HG02678 (cell line): ENCODE measurements at regions not wholly inside any gene's neighbourhood (a gene's known extent, or its start where the extent isn't known, plus 50 kb on each side); places are given as distances from the start of the nearest gene placed in this dataset.

Experiments used
- ATAC-seq: cut with Tn5 transposase; IDR thresholded peaks from one replicate; pipeline ENCODE4 v1.9.1; 2021; ENCODE audit warnings: mild to moderate bottlenecking, moderate library complexity; ENCODE audit not compliant: unreplicated experiment

DNA sequence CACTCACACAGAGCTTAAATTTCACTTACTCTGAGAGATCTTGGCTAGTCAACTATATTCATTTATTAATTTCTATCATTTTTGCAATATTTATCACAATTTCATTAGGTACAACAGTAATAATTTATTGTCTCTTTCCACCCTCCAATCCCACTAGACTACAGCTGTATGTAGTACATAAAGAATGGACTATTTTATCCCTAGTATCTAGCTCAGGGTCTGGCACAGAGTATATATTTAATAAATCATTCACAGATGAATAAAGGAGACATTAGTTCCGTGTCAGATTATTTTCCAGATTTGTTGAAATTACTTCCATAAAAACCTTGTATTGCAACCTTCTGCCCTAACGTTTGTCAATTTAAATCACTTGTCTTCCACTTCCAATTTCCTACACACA, 1781.1 kb upstream of the SEL1L start:
- ATAC-seq = no peak

DNA sequence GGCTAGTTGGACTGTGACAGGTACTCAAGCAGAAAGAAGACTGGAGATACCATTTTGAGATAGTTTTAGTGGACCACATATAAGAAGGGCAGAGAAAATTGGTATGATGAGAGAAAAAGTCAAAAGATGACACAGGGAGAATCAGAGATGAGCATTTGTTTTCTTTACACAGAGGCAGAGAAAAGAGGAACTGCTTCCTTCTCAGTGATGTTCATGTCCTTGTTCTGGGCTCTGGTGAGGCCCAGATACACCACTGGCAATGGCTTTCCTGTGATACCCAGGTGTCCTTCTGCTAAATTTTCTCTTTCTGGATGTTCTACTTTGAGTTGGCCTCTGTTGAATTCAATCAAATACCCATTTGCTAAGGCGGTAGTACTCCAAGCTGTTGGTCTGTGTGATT, 1782.7 kb upstream of the SEL1L start:
- ATAC-seq = no peak

DNA sequence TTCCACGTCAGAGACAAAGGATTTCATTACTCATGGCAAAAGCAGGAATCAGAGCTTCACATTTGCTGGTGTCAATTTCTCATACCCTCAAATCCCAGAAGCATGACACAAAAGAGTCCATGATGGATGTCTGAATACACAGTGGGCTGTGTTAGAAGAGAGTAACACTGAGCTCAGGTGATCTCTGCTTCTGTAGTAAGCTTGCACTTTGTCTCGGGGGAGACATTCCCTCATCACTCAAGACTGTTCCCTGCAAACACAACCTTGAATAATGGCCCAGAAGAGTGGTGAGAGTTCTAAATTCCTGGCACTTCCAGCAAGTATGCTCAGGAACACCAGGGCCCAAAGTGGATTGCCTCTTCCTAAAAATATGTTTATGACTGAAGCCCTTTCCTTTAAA, 1787.2 kb upstream of the SEL1L start:
- ATAC-seq = no peak

DNA sequence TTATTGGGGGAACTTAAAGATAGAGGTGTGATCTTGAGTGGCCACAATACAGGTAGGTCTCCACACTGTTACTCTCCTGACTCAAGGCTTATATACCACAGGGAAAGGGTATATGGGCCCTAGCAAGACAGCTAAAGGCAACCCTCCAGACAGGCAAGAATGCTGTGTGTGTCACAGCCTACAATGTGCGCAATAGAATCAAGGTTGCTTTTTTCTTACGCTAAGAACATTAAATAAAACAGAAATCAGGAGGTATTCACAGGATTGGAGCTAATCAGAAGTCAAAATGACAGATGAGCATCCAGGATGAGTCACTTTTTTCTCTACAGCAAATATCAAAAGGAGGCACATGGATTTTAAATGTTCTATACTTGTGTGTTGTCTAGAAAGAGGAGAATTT, 1797.9 kb upstream of the SEL1L start:
- ATAC-seq = no peak

DNA sequence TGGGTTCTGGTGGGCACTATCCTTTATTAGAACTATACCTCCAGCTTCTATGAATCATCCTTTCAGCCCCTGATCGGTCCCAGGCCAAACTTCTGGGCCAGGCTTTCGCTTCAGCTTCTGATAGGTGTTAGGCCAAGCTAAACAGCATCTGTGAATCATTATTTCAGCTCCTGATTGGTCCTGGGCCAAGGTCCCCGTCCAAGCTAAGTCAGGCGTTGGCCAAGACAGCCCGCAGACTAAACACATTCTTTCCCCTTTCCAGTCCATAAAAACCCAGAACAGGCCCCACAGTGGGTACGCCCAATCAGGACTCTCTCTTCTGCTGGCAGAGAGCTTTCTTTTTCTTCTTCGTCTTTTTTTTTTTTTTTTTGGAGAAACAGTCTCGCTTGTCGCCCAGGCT, 1808.9 kb upstream of the SEL1L start:
- no peak for ATAC-seq

DNA sequence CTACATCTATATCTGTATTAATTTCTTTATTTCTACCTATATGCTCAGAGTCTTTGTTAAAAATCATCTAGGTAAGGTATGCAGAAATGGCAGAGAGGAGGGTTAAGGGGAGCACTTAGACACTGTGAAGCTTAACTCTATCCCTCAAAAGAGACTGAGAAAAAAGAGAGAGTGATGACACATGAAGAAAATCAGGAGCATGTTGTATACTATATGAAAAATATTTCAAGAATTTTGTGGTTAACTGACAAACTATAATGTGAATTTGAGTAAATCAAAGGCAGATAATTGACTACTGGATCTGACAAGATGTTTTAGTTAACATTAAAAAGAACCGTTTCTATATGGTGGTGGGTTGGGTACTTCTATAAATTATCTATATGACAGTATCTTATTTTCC, 1814.2 kb upstream of the SEL1L start:
- no peak for ATAC-seq

DNA sequence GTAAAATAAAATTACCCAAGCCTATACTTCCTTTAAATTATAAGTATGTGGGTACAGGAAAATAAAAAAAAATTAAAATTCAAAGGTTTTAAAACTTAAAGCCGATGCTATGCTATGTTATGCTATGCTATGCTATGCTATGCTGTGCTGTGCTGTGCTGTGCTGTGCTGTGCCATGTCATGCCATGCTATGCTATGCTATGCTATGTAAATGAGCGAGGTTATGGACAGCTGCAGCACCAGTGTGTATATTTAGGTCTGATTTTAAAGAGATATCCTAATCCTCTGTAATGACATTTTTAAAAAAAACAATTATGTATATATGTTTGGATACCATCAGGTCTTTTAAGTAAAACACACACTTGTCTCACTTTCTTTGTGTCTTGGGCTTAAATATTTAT, 1822.0 kb upstream of the SEL1L start:
- no peak for ATAC-seq

DNA sequence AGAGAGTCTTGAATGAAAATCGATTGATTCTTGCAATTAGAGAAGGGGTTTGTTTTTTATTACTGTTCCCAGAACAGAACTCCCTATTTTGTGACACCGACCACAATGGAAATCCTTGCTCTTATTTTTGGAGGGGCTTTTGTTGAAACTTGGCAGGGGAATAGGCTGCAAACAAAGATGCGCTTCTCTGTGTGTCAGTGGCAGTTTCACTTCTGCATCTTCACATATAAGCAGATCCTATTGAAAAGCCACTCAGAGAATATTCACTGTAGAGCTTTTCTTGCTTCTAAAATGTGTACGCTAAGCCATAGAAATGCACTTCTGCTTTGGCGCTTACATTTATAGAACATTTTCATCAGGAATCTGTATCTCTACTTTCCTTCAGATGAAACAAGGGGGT, 1822.4 kb upstream of the SEL1L start:
- ATAC-seq = no peak

DNA sequence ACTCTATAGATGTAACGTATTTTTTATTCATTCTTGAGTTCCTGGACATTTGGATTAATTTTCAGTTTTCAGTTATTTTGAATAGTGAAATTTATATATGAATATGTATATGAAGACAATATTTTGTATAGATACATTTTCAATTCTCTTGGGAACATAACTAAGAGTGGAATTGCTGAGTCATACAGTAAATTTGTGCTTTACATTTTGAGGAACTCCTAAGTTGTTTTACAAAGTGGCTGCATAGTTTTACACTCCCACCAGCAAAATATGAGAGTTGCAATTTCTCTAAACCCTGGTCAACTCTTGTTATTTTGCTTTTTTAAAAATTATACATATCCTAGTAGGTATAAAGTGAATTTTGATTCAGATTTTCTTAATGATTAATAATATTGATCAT, 1838.6 kb upstream of the SEL1L start:
- ATAC-seq = no peak

DNA sequence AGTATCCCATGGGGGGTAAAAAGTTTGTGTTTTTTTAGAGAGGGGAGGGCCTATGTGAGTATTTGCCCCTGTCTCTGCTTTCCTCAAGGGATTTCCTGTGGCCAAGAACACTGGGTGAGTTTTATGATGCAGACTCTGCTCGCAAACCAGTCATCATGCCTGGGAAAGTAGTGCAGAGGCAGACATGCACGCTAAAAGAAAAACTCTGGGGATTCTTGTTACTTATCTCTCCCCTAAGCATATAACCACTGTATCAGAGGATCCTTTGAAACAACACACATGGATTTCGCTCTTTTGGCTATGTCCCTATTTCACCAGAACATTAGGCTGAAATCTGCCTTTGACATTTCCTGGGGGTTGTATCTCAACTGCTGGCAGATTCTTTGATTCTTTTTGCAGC, 1845.8 kb upstream of the SEL1L start:
- no peak for ATAC-seq

DNA sequence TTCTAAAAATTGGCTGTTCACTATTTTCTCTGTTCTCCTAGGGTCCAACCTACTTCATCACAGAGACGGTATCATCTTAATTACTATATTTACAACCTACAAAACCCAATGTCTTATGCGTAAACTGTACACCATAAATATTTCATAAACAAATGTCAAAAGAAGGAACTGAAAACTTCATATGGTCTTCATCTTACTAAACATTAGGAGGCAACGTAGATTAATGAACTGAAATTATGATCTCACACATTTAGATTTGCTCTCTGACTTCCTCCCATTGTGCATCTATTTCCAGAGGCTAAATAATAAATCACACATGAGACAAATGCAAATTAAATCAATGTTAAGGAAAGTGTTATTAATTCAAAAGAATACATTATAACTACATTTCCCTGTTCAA, 1850.6 kb upstream of the SEL1L start:
- no peak for ATAC-seq

DNA sequence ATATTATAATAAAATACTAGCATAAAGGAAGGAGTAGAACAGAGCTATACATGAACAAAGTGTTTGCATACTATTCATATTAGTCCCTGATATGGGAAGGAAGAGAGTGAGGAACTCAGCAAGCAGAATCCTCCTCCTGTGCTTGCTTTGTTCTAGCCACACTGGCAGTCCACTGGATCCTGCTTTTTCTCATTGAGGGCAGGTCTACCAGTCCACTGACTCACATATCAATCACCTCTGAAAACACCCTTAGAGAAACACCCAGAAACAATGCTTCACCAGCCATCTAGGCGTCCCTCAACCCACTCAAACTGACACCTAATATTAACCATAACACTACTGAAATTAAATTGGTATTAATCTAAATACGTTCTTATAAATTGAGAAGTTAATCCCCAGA, 1861.7 kb upstream of the SEL1L start:
- ATAC-seq = no peak

DNA sequence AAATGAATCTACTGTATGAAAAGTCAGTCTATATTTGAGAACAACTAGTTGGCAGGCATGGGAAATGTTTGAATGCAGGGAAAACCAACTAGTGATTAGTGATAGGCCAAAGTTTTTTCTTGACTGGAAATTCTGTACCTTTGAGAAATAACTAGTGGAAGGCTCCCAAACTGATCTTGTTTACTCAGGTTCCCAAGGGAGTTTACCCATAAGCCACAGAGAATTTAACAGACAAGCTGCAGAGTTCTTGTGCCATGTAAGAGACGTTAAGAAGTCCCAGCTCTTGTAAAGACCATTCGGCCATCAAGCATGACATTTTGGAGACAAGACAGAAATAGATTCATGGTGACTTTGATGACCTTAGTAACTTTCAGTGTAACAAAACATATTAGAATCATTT, 1882.8 kb upstream of the SEL1L start:
- ATAC-seq = no peak

DNA sequence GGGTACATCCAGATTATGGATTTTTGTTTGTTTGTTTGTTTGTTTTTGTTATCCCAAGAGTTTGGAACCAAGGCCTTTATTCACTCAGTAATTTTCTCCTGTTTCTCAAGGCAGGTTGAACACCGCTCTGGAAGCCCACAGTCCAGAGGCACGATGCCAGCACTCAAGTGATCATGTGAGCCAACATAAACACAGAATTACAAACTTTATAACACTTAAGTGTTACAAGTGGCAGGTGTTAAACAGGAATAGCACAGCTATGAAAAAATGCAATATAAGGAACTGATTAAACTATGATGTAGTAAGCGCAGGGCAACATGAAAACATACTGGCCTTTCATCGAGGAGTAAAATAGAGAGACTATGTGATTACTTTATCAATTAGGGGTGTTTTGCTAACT, 1885.8 kb upstream of the SEL1L start:
- ATAC-seq = no peak

DNA sequence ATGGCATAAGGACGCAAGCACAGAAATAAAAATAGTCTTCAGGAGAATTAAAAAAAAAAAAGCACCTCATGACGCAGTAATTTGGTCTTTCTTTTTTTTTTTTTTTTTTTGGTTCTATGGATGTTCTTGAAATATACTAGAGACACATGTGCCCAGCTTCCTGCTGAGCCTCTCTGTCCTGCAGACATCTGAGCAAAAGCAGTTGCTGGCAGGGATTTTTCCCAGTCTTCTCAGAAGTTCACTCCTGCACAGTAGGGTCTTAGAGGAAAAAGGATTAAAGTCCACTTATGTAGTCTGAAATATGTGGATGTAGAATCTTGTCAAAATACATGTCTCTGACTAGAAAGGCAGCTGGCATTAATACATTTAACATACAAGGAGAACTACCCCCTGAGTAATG, 1888.1 kb upstream of the SEL1L start:
- no peak for ATAC-seq

DNA sequence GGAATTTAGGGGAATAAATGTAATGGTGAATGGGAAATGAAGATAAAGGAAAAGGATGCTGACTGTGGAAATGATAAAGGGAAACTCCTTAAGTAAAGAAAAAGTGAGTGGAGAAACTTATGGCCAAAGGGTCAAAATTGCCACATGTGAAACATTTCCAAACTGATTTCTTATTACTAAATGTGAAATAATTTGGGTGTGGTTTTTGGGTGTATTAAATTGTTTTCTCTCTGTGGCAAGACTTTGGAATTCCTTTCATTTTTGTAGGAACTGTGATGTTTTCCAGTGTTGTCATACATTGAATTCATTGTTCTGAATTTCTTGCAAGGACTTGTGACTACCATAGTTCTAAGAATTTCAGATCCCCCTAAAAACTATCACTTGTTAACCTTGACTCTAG, 1891.5 kb upstream of the SEL1L start:
- no peak for ATAC-seq

DNA sequence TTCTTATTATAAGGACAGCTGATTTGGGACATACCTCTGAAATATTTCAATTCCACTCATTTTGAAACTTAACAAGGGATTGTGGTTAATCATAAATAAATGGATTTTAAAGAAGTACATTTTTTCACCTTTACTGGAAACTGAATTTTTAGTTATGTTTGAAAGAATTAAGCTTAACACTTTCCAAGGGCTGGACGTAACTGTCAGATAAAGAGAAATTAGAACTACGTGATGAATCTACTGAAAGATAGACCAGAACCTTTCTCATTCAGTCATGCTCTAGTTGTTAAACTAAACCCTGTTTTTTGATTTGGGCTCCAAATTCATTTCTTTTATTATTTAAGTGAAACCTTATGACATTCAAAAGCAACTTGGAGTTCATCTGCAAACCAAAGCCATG, 1892.1 kb upstream of the SEL1L start:
- no peak for ATAC-seq

DNA sequence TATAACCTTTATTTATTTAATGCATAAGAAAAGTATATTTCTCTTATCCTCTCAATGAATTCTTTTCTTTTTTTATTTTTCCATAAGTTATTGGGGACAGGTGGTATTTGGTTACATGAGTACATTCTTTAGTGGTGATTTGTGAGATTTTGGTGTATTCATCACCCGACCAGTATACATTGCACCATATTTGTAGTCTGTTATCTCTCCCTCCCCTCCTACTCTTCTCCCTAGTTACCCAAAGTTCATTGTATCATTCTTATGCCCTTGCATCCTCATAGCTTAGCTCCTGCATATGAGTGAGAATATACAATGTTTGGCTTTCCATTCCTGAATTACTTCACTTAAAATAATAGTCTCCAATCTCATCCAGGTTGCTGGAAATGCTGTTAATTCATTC, 1900.0 kb upstream of the SEL1L start:
- ATAC-seq = no peak

DNA sequence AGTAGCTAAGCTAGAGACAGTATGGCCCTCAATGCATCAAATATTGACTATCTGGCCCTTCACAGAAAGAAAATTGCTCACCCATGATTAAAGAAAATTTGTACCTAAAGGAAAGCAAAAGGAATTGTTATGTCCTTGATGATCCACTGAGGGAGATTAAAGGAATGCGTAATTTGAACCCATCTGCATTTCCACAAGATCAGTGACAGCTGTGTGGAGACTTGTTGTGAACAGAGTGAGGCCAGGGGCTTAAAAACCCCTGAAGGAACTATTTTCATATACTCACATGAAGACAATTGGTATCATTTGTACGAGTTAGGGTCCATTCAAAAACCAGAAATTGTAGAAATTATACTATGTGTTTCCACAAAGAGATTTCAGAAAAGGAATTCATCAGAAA, 1908.1 kb upstream of the SEL1L start:
- ATAC-seq = no peak

DNA sequence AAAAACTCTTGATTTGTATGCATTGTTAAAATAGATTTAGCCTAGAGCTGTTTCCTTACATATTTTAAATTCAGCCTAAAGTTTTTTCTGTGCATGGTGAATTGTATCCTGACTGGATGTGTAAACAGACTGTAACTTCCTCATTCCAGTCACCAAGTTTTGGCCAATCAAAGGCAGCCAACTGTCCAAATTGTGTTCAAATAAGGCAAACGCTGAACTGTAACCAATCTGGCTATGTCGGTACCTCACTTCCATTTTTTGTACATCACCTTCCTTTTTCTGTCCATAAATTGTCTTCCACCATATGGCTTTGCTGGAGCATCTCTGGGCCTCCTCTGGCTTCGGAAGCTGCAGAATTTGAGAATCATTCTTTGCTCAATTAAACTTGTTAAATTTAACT, 1921.9 kb upstream of the SEL1L start:
- ATAC-seq = no peak

DNA sequence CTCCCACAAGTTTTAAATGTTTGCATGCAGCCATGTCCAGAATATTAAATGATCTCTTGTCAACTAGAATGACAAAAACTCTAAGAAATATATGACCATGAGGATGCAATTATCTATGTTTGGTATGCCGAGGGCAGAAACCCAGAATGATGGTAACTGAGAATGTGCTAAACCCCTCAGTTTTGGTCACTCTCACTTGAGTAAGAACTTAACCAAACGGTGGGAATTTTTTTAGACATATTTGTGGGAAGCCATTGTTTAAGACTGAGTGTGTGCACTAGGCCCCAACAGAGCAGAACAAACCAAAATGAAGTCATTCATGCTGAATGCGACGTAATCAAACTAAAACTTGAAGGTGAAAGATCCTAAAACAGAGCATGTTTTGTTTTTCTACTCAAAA, 1927.9 kb upstream of the SEL1L start:
- ATAC-seq = no peak

DNA sequence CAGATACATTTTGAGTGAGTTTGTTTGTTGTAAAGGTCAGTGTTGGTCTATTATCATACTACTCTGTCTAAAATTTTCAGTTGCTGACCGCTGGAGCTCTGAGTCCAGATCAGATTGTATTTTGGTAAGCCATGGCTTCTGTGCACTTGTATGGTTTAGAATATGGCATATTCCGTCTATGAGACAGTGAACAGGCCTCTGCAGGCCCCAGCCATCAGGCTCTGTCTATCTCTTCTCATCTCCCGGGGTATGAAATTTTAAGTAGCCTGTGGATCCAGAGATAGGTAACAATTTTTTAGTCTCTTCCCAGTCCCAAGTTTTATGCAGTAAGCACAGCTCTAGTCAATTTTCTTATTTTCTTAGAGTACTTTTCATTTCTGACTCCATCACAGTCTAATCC, 1929.1 kb upstream of the SEL1L start:
- no peak for ATAC-seq

DNA sequence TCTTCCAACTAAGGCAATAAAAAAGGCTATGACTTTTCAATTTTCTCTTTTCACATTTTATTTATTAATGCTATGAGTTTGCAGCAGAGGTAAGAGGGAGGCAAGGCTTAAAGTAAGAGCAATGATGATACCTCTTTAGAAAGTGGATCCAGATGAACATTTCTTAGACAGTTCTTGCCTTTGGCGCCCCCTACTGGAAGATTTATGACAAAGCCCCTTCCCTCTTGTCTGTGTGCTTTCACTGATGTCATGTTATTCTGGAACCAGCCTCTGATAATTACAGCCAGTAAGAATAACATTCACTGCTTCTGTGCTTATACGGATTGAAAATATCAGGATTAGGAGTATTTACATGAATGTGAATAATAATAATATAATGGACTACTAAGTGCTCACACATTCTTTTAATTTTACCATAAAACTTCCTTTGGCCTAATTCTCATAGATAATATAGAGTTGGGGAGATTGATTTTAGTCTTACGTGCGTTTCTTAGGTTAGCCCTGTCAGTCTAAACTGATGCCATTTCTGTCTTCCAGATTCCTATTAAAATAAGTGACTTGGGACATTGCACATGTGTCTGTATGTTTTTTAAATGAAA, 1929.9 kb upstream of the SEL1L start:
- no peak for ATAC-seq

DNA sequence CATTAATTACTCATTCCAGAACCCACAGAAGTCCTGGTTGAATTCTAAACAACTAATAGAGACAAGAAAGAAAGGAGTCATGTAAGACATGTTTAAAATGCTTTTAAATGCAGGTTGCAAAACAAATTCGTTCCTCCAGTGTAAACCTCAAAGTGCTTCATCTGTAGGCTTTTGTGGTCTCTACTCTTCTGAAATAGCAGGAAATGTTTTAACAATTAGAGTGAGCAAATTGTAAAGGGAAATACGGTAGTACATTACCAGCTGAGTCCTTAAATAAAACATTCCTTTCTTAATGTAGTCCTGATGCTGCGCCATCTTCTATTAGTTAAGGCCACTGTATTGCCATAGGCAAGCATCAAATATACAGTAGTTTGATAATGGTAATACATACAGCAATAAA, 1934.2 kb upstream of the SEL1L start:
- ATAC-seq = no peak
